Nephron (organoid): ENCODE measurements at regions not wholly inside any gene's neighbourhood (a gene's known extent, or its start where the extent isn't known, plus 50 kb on each side); places are given as distances from the start of the nearest gene placed in this dataset.

Experiments
- H3K27ac Mint-ChIP-seq, 3 experiments: 2 replicates each; pipeline ENCODE4 v1.8.0; 2020; ENCODE audit warnings: mixed read lengths in 3 of 3, mild to moderate bottlenecking in 2 of 3, moderate library complexity in 1 of 3
- H3K27me3 Mint-ChIP-seq: 2 replicates; pipeline ENCODE4 v1.8.0; 2021; ENCODE audit warnings: low read depth, mild to moderate bottlenecking, moderate library complexity, mixed read lengths
- H3K36me3 Mint-ChIP-seq: 2 replicates; pipeline ENCODE4 v1.8.0; 2020; ENCODE audit warnings: low read depth, mixed read lengths
- H3K4me1 Mint-ChIP-seq: 2 replicates; pipeline ENCODE4 v1.8.0; 2020; ENCODE audit warnings: mixed read lengths
- H3K4me3 Mint-ChIP-seq, 3 experiments: 2 replicates each; pipeline ENCODE4 v1.8.0; 2020; ENCODE audit warnings: mild to moderate bottlenecking in 3 of 3, mixed read lengths in 3 of 3, moderate library complexity in 2 of 3
- H3K9me3 Mint-ChIP-seq: 2 replicates; pipeline ENCODE4 v1.8.0; 2020; ENCODE audit warnings: mixed read lengths
- TF ChIP-seq, protein P1 (sequence below), 3 experiments: fragments of 200-600 bp; sonication (generic); IDR thresholded peaks; one replicate each; pipeline ENCODE4 v1.5.0; 2021; ENCODE audit warnings: antibody characterized with exemption in 3 of 3; ENCODE audit not compliant: unreplicated experiment in 3 of 3

DNA sequence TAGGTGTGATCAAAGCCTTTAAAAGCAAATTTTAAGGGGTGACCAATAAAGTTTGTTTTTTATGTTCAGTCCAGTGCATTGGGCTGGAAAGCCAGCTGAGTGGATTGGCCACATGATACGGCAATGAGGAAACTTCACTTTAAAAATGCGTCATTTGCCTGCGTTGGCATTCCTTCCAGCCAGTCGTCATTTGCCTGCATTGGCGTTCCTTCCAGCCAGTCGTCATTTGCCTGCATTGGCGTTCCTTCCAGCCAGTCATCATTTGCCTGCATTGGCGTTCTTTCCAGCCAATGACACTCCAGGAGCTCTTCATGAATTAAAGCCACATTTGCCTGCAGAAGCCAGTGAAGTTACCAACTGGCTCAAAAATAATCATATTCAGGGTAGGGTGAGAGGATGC is 378.6 kb downstream of the SMOC2 start:
- H3K4me1 Mint-ChIP-seq: peaks cover 12% of the 10 kb centered on the region
- H3K4me3 Mint-ChIP-seq: no peak overlapping the region
- H3K27me3 Mint-ChIP-seq: no peaks in the 10 kb centered on the region
- H3K27ac Mint-ChIP-seq: no peak overlapping the region
- no peaks in the 10 kb centered on the region for H3K36me3 Mint-ChIP-seq
- TF ChIP-seq, protein P1, sequence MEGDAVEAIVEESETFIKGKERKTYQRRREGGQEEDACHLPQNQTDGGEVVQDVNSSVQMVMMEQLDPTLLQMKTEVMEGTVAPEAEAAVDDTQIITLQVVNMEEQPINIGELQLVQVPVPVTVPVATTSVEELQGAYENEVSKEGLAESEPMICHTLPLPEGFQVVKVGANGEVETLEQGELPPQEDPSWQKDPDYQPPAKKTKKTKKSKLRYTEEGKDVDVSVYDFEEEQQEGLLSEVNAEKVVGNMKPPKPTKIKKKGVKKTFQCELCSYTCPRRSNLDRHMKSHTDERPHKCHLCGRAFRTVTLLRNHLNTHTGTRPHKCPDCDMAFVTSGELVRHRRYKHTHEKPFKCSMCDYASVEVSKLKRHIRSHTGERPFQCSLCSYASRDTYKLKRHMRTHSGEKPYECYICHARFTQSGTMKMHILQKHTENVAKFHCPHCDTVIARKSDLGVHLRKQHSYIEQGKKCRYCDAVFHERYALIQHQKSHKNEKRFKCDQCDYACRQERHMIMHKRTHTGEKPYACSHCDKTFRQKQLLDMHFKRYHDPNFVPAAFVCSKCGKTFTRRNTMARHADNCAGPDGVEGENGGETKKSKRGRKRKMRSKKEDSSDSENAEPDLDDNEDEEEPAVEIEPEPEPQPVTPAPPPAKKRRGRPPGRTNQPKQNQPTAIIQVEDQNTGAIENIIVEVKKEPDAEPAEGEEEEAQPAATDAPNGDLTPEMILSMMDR (IDR thresholded peaks at IDR 0.05; ENCODE audit: unreplicated experiment in 3 of 3): no peak
- peaks cover 26% of the 10 kb centered on the region for H3K9me3 Mint-ChIP-seq

DNA sequence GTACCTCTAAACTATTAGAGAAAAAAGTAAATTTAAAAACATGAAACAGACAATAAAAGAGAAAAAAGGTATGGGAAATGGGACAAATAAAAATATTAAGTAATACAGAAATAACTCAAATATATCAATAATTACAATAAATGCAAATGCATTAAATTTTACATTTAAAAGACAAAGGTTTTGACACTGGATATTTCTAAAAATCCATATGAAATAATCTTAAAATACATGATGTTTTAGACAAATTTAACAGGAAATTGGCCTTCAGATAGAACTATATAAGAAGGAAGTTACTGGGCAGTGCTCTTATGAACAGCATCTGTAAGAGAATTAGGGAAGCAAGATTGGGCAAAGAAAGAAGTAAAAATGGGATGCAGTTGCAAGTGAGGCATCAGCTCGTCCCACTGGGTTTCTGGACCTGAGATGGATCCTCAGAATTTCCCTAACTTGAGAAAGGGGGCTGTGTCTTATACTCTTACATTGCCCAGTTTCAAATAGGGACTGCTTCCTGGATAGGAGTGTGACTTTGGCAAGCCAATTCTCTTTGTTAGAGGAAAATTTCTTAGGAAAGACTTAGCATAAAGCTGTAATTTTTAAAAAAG is 376.7 kb downstream of the SMOC2 start:
- TF ChIP-seq, protein P1 (IDR thresholded peaks at IDR 0.05; ENCODE audit: unreplicated experiment in 3 of 3): no peak
- H3K4me3 Mint-ChIP-seq: no peak overlapping the region
- no peaks in the 10 kb centered on the region for H3K36me3 Mint-ChIP-seq
- H3K4me1 Mint-ChIP-seq: no peaks in the 10 kb centered on the region
- H3K9me3 Mint-ChIP-seq: peaks cover 24% of the 10 kb centered on the region
- no peaks in the 10 kb centered on the region for H3K27me3 Mint-ChIP-seq
- no peak overlapping the region for H3K27ac Mint-ChIP-seq

DNA sequence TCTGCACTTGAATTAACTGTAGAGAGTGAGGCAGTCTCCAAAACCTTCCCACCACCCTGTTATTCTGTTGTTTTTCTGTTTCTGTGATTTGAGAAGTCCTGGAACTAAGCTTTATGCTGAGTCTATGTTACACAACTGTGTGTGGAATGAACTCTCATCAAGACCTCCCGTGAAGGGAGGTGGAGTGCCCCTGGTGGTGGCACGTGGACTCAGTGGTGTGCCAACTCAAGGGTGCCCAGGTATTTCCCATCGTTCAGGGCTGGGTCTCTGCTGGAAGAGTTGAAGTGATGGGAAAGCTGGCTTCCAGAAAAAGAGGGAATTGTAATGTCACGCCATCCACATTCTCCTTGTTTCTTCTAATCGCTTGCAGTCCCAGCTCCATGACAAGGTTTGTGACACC is 374.2 kb downstream of the SMOC2 start:
- H3K36me3 Mint-ChIP-seq: no peaks in the 10 kb centered on the region
- no peaks in the 10 kb centered on the region for H3K4me1 Mint-ChIP-seq
- H3K9me3 Mint-ChIP-seq: peaks cover 24% of the 10 kb centered on the region
- H3K4me3 Mint-ChIP-seq: no peak overlapping the region
- no peaks in the 10 kb centered on the region for H3K27me3 Mint-ChIP-seq
- TF ChIP-seq, protein P1 (IDR thresholded peaks at IDR 0.05; ENCODE audit: unreplicated experiment in 3 of 3): peak in 1 of 3 experiments; percentile 7
- H3K27ac Mint-ChIP-seq: no peak overlapping the region

DNA sequence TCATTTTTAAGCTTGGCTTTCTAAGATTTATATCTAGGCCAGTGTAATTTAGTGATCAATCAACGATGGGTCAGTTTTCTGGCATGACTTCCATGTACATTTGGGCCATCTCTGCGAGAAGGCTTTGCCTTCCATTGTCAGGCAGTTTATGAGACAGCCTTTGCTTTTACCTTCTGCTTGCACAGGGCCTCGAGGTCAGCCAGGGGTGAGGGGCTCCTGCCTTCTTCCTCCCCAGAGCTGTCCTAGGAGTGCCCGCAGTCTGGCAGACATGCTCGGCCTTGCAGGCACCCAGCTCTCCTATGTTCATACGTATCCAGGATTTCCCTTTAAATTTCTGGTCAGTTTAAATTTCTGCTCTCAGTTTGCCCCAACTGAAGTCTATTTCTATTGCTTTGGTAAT is 367.2 kb downstream of the SMOC2 start:
- Mint-ChIP-seq H3K27ac (peak overlapping the region; percentile 1 to 3 (median 3)), H3K27me3 (peaks cover 4% of the 10 kb centered on the region)

DNA sequence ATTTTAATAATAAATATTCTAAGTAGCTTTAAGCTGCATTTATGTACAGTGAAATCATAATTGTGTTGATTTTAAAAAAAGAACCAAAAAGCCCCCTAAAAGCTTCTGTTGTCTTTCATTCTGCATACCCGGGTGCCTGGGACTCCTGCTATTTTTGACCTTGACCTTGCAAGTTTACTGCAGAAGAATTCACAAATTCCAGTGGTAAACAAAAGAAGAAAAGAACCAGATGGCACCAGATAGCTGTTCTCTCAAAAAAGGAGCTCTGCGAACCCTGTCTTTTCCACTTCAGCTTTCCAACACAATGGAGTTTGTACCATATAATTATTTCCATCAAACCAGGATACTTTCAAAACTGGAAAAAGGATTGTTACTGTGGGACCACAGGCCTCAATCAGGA is 363.3 kb downstream of the SMOC2 start:
- TF ChIP-seq, protein P1 (IDR thresholded peaks at IDR 0.05; ENCODE audit: unreplicated experiment in 3 of 3): no peak
- no peak overlapping the region for H3K27ac Mint-ChIP-seq
- H3K4me1 Mint-ChIP-seq: peaks cover 16% of the 10 kb centered on the region
- H3K9me3 Mint-ChIP-seq: peaks cover 7% of the 10 kb centered on the region
- no peaks in the 10 kb centered on the region for H3K36me3 Mint-ChIP-seq
- peaks cover 9% of the 10 kb centered on the region for H3K27me3 Mint-ChIP-seq
- no peak overlapping the region for H3K4me3 Mint-ChIP-seq

More for the DNA sequence above, 367.2 kb downstream of the SMOC2 start:
- Mint-ChIP-seq H3K4me3 (no peak overlapping the region), H3K4me1 (peaks cover 16% of the 10 kb centered on the region), H3K36me3 (no peaks in the 10 kb centered on the region), H3K9me3 (peaks cover 7% of the 10 kb centered on the region)
- TF ChIP-seq, protein P1 (IDR thresholded peaks at IDR 0.05; ENCODE audit: unreplicated experiment in 3 of 3): no peak

DNA sequence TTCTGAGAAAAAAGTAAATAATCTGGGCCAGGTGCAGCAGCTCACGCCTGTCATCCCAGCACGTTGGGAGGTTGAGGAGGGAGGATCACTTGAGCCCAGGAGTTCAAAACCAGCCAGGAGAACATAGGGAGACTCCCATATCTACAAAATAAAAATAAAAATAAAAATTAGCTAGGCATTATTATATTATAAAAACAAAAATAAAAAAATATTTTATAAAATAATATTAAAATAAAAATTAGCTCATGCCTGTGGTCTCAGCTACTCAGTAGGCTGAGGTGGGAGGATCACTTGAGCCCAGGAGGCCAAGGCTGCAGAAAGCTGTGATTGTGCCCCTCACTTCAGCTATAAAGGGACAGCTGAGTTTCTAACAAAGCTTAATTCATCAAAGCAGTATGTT is 362.9 kb downstream of the SMOC2 start:
- H3K27ac Mint-ChIP-seq: no peak overlapping the region
- H3K9me3 Mint-ChIP-seq: peaks cover 7% of the 10 kb centered on the region
- peaks cover 9% of the 10 kb centered on the region for H3K27me3 Mint-ChIP-seq
- H3K4me3 Mint-ChIP-seq: no peak overlapping the region
- peaks cover 16% of the 10 kb centered on the region for H3K4me1 Mint-ChIP-seq
- TF ChIP-seq, protein P1 (IDR thresholded peaks at IDR 0.05; ENCODE audit: unreplicated experiment in 3 of 3): no peak
- H3K36me3 Mint-ChIP-seq: no peaks in the 10 kb centered on the region
